Mesenteric fat pad (tissue), 1 donor: ENCODE measurements at regions not wholly inside any gene's neighbourhood (a gene's known extent, or its start where the extent isn't known, plus 50 kb on each side); places are given as distances from the start of the nearest gene placed in this dataset.

ENCODE experiments used
- DNase-seq: peaks from one replicate; pipeline ENCODE4 v3.0.0-alpha.2; 2020; ENCODE audit warnings: low spot score
- donor health status: DM: yes; HTN: yes; CAD: no.

- no peak for DNase-seq
Observed at GRCh38 chr16:63323722-63324705, 1287.8 kb upstream of the CDH8 start.

DNA sequence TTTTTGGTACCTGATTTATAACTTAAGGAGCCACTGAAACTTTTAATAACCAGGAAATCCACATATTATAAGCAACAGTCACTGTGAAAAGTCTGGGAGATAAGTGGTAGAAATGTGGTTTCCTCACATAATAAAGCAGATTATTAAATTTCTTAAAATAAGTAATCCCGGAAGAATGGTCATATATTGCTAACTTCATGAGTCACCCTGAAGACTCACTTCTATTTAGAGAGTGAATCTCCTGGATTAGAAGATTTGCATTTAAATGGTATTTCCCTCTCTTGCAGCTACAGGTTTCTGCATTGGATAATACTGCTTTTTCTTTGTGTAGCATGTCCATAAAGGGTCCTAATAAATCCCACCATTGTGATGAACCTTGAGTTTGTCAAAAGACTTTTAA is 1286.8 kb upstream of the CDH8 start:
- no peak for DNase-seq

- no peak for DNase-seq
Observed at GRCh38 chr16:63315229-63315628, 1279.0 kb upstream of the CDH8 start.

- DNase-seq: no peak
Observed at GRCh38 chr16:63312346-63312745, 1276.1 kb upstream of the CDH8 start.

- DNase-seq: no peak
Observed at GRCh38 chr16:63311313-63311712, 1275.1 kb upstream of the CDH8 start.

DNA sequence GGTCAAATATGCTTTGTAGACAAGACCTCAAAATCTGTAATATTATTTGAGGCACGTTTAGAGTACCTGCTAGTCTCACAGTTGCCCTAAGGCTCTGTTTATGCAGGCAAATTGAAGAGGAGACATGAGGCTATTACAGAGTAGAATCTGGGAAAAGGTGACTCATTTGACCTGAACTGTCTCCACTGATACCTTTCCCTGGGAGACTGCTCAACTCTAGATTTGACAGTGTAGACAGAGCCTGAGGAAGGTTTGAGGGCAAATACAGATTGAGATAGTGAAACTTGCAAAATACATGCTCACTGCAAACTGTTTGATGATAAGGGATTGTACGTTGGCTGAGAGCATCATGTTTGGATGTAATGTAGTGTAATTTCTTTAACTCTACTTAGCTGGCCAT is 1266.6 kb upstream of the CDH8 start:
- no peak for DNase-seq

- no peak for DNase-seq
Observed at GRCh38 chr16:63301349-63301748, 1265.1 kb upstream of the CDH8 start.

DNA sequence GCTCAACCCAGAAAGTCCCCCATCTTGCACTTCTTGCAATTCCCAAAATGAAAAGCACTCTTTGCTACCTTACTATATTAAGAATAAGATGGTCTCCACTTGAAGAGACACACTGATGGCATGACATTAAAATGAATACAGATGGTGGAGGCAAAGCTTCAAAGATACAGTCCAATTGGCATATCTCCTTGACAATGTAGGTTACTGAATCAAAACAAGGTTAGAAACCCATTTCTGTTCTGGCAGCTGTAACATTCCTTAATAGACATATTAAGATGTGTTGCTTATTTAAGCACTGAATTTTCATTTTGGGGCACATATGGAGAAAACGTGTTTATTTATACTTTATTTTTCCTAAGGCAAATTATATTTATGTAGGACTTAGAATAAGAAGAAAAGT is 1262.8 kb upstream of the CDH8 start:
- DNase-seq: no peak

- DNase-seq: no peak
Observed at GRCh38 chr16:63292036-63292435, 1255.8 kb upstream of the CDH8 start.

GRCh38 chr16:63289834-63290460 is 1253.7 kb upstream of the CDH8 start:
- DNase-seq: no peak

DNA sequence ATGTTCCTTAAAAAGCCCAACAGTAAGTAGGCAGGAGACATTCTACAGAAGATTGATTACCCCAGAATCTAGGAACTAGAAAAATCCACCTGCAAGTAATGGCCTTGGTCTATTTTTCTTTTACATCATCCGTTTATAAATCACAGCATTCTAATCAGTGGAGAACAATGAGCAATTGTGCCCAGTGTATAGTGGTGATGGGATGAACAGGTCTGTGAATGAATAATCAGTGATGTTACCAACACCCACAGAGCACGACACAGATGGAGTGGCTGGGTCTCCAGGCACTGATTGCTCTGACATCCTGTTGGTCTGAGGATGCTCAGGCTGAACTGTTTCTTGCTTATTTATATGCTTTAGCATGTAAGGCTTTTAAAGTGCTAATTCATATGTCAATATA is 1251.2 kb upstream of the CDH8 start:
- DNase-seq: no peak

DNA sequence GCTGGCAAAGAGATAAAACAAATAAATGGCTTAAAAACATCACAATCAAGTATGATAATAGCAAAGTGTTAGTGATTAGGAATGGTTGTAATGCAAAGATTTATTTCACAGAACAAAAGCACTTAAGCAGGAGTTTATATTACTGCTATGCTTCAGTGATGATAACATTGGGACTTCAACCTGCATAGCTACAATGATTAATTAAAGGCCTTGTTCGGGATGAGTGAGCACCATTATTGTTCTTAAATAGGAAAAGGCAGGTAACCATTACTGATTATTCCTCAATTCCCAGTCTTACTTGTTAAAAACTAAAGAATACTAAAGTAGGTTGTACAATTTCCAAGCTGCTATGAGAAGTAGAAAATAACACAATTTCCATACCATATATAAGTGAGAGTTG is 1247.5 kb upstream of the CDH8 start:
- DNase-seq: no peak

GRCh38 chr16:63244631-63245030 is 1208.4 kb upstream of the CDH8 start:
- no peak for DNase-seq

- DNase-seq: no peak
Observed at GRCh38 chr16:63241497-63242028, 1205.3 kb upstream of the CDH8 start.

DNA sequence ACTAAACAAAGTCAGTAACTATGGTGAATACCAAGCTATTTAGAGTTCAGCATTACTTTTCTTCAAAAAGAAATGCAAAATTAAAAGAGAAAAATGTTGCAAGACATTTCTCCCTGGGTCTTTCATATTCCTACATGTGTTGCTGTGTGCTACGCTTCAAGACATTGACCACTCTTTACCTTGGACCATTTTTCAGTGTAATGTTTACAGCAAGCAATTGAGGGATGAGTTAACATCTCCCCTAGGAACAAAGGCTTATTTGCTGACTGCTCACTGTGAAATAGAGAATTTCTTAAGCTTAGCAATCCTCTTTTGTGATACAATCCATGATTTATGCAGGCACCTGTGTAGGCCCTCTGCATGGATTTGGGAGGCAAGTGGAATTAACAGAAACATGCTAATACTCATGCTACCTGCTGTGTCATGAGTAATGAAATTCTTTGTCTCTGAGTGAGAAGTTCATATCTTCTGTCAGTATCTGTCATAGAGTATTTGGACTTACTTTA is 1202.9 kb upstream of the CDH8 start:
- DNase-seq: no peak

DNA sequence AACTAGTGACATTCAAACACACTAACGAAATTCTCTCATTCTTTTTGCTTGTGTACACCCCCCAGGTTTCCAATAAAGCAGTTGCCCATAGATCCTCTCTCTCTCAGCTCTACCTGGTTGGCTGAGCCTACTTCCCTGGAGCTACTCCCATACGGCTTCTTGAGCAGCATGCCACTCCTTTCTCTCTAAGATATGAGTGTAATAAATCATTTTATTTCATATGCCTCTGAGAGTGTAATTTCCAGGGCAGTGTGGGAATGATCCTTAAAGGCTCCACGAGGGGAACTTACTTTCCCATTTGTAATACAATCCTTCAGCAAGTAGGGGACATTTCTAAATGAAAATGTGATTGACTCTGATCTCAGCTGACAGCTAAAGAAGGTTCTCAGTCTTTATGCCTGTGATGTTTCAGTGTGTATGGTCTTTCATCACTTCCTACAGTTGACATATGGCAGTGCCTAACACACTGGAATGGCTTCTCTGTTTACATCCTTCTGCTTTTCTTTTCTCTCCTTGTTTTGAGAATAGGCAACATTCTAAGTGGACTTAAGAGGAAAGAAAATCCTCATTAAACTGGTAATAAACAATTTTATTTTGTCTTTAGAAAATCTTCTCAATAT is 1194.3 kb upstream of the CDH8 start:
- no peak for DNase-seq

- DNase-seq: no peak
Observed at GRCh38 chr16:63228259-63228658, 1192.0 kb upstream of the CDH8 start.

- no peak for DNase-seq
Observed at GRCh38 chr16:63223851-63224250, 1187.6 kb upstream of the CDH8 start.

- no peak for DNase-seq
Observed at GRCh38 chr16:63216696-63217423, 1180.6 kb upstream of the CDH8 start.

DNA sequence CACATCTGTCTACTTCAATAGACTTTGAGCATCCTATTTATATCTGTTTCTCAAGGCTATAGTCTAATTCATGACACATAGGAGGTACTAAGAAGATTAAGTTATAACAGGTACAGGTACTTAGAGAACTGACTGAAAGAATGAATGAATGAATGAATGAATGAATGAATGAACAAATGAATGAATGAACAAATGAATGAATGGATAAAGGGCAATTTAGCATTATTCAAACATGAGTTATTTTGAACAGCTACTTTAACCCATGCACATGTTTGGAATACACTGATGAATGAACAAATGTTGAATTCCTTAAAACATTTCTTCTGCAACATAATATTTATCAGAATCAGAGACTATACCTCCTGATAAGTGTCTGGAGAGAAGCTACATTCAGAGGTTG is 1165.6 kb upstream of the CDH8 start:
- DNase-seq: no peak

DNA sequence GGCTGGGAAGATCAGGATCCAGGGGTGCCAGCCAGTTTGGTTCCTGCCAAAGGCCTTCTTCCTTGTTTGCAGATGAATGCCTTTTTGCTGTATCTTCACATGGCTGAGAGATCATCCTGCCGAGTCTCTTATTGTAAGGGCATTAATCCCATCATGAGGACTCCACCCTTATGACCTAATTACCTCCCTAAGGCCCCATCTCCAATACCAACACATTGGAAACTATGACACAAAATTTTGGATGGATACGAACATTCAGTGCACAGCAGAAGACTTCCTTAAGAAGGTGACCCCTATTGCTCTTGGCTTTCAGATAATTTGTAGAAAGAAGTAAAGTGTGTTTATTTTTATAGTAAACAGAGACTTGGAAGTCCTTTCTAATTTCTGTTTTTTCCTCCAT is 1164.7 kb upstream of the CDH8 start:
- no peak for DNase-seq
